GM18909 (cell line): ENCODE measurements at regions not wholly inside any gene's neighbourhood (a gene's known extent, or its start where the extent isn't known, plus 50 kb on each side); places are given as distances from the start of the nearest gene placed in this dataset.

ENCODE experiments used
- ATAC-seq: cut with Tn5 transposase; IDR thresholded peaks from one replicate; pipeline ENCODE4 v1.9.1; 2021; ENCODE audit warnings: mild to moderate bottlenecking; ENCODE audit not compliant: unreplicated experiment, poor library complexity

- no peak for ATAC-seq
These were observed 185.4 kb downstream of the TFCP2L1 start for GRCh38 chr2:121099329-121100290.

DNA sequence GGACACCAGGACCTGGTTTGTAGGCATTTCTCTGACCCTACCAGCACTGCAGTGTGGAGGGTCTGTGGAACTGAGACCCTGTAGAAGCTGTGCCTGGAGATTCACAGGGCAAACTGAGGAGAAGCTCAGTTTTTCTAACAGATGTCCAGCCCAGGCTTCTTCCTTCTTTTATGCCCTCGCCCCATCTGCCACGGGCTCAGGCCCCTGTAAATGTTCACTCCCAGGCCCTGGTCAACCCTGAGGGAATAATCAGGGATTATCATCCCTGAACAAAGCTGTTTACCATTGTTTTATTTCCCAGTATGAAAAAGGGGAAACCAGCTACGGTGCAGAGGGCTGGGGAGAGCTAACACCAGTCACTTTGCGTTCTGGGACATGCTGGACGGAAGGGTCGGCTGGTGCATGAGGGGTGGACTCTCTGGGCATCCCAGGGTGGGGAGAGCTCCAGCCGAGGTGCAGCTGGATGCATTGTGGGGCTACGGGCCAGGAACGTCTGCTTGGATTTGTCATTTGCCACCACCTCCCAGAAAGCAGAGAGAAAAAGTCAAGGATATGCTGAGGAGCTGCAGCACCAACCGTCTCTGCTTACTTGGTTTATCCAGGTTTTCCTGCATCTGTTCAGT is 183.8 kb downstream of the TFCP2L1 start:
- no peak for ATAC-seq

GRCh38 chr2:121102941-121103340 is 182.1 kb downstream of the TFCP2L1 start:
- ATAC-seq, result no peak

DNA sequence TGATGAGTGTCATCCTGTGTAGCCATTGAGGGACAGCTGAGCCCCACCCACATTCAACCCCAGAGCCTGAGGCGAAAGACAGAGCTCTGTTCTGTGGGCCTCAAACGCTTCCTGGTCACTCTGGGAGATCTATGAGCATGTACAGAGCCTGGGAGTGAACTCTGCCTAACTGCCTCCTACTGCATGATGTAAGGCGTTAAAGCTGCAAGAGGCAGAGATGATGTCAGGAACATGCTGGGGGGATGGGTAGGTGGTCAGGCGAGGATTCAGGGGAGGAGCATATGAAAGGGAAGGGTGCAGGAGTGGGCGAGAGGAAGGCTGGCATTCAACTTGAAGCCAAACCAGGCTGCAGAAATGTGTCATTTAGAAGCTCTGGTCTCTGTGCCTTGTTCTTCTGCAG is 181.0 kb downstream of the TFCP2L1 start:
- no peak for ATAC-seq

- ATAC-seq, result no peak
These were observed 180.3 kb downstream of the TFCP2L1 start for GRCh38 chr2:121104721-121105141.

DNA sequence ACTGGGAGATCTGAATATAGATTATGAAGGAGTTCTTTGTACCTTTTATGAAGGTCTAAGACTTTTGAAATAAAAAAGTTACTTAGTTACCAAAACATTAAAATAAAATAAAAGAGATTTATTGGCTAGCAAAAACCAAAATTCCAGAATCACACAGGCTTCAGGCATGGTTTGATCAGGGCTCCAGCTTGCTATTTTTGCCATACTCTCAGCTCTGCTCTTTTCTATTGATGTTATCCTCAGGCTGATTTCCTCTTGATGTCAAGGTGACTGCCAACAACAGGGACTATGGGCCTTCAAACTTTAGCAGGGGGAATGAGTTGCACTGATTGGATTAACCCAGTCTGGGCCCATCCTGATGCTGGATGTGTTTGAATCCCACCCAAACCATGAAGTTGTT is 174.1 kb downstream of the TFCP2L1 start:
- ATAC-seq, result no peak

- no peak for ATAC-seq
These were observed 166.1 kb downstream of the TFCP2L1 start for GRCh38 chr2:121118951-121119350.

DNA sequence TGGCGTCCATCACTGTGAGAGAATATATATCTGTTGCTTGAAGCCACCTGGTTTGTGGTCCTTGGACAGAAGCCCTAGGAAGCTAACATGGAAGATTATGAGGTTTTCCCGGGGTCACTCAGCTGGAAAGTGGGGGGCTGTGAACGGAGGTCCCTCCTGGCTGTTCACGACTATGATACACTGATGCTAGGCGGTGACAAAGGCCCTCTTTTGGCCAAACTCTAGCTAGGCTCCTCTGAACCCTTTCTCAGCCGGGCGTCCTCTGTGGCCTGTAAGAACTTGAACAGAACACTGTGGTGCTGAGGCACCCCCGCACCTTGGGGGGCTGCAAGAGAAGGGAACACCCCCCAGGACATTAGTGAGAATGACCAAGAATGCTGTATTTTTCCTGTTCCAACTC is 164.6 kb downstream of the TFCP2L1 start:
- ATAC-seq, result no peak

GRCh38 chr2:121120991-121121390 is 164.0 kb downstream of the TFCP2L1 start:
- ATAC-seq, result no peak

DNA sequence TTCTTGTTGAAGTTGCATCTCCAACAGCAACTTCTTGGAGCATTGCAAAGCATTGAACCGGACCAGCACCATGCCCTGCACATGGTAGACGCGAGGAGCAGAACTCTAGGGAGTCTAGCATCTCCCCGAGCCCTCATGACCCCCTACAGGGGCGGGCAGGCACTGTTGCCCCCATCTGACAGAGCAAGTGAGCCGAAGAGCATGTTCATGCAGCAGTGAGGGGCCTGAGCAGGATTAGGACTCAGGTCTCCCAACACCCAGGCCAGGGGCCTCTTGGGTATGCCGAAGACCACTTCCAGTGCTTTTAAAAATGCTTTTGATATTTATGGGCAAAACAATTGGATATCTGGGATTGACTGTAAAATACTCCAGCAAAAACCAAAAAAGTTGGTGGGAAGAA is 163.3 kb downstream of the TFCP2L1 start:
- ATAC-seq, result no peak

- no peak for ATAC-seq
These were observed 161.7 kb downstream of the TFCP2L1 start for GRCh38 chr2:121123268-121123667.

DNA sequence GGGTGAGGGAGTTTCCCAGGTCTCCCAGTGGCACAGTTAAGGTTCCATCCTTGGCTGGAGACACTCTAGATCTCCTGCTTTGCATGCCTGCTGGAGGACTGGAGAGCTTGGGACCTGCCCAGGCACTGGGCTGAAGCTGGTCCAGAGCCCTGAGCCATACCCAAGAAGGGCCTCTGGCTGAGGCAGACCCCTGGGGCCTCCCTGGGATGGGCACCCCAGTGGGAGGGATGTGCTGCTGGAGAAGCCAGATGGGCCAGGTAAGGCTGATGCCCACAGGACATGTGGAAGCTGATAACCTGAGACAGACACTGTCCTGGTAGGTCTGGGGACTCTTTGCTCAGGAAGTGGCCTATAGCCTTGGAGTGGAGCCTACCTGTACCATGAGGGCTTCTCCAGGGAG is 160.7 kb downstream of the TFCP2L1 start:
- ATAC-seq, result no peak

- ATAC-seq, result no peak
These were observed 159.7 kb downstream of the TFCP2L1 start for GRCh38 chr2:121125350-121125749.

DNA sequence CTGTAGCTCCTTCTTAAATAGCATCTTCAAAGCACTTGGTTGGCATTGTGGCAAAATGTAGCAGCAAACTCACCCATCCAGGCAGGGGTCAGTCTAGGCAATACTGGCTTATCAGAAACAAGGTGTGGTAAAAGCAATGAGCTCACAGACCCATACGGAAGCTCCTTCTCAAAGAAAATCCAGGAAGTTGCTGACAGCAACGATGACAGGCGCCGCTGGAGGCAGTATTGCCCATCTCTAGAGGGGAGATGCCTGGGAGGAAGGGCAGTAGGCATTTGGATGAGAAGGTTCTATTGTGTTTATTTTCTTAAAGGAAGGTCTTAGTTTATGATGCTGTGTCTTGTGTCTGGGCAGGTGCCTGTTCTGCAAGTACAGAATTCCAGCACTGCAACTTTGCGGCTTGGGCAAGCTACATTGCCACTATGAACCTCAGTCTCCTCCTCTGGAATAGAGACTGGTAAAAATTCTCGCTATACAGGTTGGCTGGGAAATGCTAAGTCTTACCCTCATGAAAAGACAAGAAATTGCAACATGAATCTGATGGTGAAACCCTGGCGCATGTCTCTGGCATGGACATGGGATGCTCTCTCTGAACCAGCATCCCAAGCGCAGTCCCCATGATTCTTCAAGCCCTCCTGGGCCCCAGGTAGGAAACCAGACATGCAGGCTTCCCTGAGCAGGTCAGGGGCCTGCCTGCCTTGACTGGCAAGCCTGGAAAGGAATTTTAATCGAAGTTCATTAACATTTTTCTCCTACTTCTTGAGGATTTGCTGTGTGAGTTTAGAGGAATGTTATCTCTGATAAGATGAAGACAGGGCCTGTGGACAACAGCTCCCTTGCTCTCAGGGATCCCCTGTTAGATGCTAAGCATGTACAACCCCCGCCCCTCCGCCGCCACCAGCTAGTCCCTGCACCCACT is 156.0 kb downstream of the TFCP2L1 start:
- no peak for ATAC-seq

DNA sequence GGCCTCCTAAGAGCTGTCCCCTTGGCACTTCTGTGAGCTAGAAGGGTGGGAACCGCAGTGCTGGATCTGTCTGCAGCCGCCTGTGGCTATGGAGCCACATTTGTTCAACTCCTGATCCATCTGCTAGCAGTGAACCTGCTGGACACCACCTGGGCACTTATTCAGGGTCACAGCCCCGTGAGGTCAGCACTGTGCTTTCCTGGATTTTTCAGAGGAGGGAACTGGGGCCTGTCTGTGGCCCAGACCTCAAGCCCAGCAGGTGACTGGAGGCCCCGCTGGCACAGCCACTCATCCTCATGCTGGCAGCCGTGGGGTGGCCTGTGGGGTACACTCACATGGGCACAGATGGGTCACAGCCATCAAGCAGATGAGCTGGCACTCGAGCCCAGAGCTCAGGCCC is 155.3 kb downstream of the TFCP2L1 start:
- no peak for ATAC-seq

- no peak for ATAC-seq
These were observed 154.6 kb downstream of the TFCP2L1 start for GRCh38 chr2:121130301-121130850.

GRCh38 chr2:121131375-121131774 is 153.6 kb downstream of the TFCP2L1 start:
- ATAC-seq, result no peak

- ATAC-seq, result no peak
These were observed 152.8 kb downstream of the TFCP2L1 start for GRCh38 chr2:121132054-121132761.

GRCh38 chr2:121132762-121133107 is 152.3 kb downstream of the TFCP2L1 start:
- ATAC-seq, result no peak
